Posterior vena cava (tissue), 2 donors: ENCODE measurements at regions not wholly inside any gene's neighbourhood (a gene's known extent, or its start where the extent isn't known, plus 50 kb on each side); places are given as distances from the start of the nearest gene placed in this dataset.
"Not testable (repeated sequence)": the region's sequence is repeated elsewhere in the genome, so short reads cannot be mapped to it uniquely, and the experiment has no call there.

Experiments used
- DNase-seq: peaks from one replicate; pipeline ENCODE4 v3.0.0-alpha.2; 2020; ENCODE audit warnings: low spot score
- intact Hi-C, 2 donors: fragments of 100-400 bp; cut with DNase I; formaldehyde crosslinking; loops; one replicate each; pipeline versions ENCODE4 v1.14.1 to v1.14.2; 2022 to 2023
- donor health status: DM: yes; HTN: yes; CAD: no.
- donor health status: DM: yes; HTN: yes; CAD: no.

DNA sequence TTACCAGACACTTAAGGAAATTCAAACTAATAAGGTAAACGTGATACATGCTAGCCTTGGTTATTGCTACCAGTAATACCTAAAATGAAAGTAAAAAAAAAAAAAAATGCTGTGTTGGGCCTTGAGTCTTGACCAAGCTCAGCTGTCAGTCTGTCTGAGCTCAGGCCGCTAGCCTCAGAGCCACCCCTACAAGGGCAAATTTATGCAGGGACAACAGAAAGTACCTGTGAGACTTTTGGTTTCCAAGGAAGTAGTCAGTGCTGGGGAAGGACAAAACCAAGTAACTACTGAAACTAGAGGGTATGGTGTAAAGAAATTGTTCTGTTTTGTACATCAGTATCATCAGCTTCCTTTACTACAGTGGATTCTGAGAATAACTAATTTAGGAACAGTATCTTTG lies 134.3 kb upstream of the SLITRK5 start:
- DNase-seq: no peak
- intact Hi-C loops: no loop called here

DNA sequence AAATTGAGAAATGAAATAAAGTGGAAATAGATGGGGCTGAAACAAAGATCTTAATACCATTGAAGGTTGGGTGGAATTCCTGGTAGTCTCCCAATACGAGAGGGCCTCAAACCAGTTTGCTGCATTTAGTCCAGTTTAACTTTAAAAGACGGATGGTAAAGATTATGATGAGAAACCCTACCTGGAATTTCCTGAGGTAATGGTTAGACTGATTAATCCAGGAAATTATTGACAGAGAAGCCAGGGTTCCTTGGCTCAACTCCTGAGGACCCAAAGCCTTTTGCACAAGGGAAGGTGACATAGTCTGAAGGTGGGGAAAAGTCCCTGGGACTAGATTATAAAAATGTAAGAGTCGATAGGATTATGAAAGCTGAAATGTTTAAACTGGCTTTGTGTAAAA lies 133.2 kb upstream of the SLITRK5 start:
- no peak for DNase-seq

DNA sequence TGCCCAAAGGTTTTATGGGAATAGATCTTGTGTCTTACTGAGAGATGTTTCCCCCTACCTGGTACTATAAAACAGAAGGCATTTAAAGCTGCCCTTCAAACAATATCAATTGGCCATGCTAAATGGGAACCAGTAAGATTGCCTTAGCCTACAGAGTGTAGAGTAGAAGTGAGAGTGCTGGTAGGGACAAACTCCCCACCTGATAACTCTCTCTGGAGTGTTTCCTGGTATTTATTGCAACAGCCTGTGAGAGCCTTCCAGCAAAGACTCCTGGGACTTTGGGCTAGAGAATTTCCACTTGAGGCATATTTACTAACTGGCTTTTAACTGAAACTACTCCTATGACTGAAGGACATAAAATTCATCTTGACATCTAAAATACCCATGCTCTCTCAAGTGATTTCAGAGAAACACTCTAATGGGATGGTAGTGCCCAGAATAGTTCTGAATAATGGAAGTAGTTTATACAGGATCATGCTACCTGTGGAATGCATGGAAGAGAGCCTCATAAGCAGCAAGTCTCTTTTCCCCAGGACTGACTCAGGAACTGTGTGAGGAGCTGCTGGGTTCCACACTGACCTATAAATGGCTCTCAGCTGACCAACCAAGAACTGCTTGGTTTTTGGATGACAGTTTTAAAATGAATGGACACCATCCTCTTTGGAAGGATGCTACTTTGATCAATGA lies 132.7 kb upstream of the SLITRK5 start:
- no peak for DNase-seq
- intact Hi-C loops: no loop called here

More for the DNA sequence above, 133.2 kb upstream of the SLITRK5 start:
- intact Hi-C loops: no loop called here

DNA sequence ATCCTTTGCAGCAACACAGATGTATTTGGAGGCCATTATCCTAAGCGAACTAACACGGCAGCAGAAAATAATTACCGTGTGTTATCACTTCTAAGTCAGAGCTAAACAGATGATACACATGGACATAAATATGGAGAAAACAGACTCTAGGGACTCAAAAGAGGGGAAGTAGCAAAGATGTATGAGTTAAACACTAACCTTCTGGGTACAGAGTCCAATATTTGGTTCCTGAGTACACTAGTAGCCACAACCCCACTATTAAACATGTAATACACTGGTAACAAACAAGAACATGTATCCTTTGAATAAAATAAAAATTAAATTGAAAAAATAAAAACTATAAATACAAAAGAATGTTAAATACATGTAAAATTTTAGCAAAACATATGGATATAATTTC lies 118.0 kb upstream of the SLITRK5 start:
- no peak for DNase-seq
- intact Hi-C loops: no loop called here

DNA sequence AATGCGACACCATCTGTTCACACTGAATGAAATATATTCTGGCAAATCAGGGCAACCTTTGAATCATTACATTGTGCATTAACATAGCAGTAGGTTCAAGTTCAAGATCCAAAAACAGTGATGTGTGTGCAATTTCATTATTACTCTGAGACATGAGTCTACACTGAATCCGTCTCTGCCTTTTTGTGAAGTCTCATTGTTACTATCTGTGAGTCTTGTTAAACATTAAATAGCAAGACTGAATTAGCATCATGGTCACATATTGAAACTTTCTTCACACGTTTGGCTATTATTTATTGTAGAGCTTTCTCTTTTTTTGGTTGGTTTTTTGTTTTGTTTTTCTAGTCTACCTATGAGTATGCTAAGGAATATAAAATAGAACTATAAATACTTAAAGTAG lies 117.1 kb upstream of the SLITRK5 start:
- DNase-seq: no peak
- intact Hi-C loops: no loop called here

DNA sequence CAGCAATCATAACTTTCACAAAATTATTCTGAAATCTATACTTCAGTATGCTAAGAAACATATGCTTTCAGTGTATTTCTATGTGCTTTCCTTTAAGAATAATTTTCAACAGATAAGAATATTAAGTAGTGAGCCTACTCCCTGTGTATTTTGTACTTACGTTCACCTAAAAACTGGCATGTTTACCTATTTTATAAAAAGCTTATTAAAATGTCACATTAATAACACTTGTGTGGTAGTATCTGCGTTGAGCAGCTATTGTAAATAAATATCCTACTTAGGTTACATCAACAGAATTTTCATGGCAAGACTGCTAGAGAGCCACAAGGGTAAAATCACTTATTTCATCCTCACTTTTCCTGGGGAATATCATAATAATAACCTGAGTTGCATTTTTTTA lies 113.4 kb upstream of the SLITRK5 start:
- no peak for DNase-seq
- intact Hi-C loops: no loop called here

DNA sequence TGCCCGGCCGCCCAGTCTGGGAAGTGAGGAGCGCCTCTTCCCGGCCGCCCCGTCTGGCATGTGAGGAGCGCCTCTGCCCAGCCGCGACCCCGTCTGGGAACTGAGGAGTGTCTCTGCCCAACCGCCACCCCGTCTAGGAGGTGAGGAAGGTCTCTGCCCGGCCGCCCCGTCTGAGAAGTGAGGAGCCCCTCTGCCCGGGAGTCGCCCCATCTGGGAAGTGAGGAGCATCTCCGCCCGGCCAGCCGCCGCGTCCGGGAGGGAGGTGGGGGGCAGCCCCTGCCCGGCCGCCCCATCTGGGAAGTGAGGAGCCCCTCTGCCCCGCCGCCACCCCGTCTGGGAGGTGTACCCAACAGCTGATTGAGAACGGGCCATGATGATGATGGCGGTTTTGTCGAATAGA lies 109.6 kb upstream of the SLITRK5 start:
- DNase-seq: peak; percentile 78
- intact Hi-C loops: not testable (repeated sequence)

DNA sequence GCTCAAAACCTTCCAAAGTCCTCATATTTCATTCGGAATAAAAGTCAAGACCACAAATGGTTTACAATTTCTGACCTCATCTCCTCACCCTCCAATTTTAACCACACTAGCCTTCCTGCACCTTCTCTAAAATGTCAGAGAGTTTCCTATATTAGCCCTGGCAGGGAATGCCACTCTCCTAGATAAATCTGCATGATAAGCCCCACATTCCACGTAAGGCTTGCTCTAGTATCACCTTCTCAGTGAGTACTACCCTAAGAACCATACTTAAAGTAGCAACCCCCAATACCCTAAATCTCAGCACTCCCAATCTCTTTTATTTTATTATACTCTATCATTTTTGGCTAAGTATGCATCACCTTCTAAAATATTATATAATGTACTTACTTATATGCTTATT lies 100.5 kb upstream of the SLITRK5 start:
- intact Hi-C loops: no loop called here

DNA sequence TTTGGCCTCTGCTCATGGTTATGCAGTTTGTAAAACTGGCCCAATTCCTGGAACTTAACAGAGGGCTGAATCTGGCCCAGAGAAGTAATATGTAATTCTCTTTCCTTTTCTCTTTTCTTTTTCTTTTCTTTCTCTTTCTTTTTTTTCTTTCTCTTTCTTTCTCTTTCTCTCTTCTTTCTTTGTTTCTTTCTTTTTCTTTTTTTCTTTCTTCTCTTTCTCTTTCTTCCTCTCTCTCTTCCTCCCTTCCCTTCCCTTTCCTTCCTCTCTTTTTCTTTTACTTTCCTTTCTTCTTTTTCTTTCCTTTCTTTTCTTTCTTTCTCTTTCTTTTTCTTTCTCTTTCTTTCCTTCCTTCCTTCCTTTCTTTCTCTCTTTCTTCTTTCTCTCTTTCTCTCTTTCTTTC lies 88.8 kb upstream of the SLITRK5 start:
- intact Hi-C loops: no loop called here
- DNase-seq: no peak

More for the DNA sequence above, 100.5 kb upstream of the SLITRK5 start:
- no peak for DNase-seq

DNA sequence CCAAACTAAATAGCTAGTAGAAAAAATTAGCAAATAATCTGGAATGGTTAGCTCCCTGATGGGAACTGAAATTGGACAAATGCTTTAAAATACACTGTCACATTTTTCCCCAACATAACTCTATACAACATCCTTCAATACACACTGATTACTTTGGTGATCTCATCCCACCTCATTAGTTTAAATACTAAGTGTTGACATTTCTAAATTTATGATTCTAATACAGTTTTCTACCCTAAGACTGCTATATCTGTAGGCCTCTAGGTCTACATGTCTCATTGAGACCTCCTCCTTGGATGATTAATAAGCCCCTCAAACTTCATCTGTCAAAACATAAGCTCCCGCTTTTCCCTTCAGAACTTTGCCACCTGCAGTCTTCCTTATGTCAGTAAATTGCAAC lies 80.7 kb upstream of the SLITRK5 start:
- no peak for DNase-seq
- intact Hi-C loops: no loop called here

DNA sequence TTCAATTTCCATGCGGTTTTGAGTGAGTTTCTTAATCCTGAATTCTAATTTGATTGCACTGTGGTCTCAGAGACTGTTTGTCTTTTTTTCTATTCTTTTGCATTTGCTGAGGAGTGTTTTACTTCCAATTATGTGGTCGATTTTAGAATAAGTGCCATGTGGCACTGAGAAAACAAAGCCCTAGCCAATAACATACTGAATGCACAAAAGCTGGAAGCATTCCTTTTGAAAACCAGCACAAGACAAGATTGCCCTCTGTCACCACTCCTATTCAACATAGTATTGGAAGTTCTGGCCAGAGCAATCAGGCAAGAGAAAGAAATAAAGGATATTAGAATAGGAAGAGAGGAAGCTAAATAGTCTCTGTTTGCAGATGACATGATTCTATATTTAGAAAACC lies 66.7 kb upstream of the SLITRK5 start:
- intact Hi-C loops, DNase-seq: not testable (repeated sequence)

DNA sequence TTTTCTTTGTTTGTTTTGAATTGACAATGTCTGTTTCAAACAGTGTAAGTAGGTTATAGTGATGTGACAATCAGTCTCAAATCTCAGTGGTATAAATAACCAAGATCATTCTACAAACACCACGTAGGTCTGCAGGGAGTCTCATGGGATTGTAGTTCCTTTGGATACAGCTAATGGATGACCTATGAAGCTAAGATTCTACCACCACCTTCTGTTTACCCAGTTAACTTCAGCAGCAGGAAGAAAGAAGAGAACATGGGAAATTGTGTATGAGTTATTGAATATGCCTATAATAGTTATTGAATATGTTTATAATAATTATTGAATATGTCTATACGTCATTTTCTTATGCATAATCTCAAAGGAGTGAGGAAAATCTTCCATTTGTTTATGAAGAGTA lies 63.9 kb upstream of the SLITRK5 start:
- no peak for DNase-seq
- intact Hi-C loops: no loop called here

DNA sequence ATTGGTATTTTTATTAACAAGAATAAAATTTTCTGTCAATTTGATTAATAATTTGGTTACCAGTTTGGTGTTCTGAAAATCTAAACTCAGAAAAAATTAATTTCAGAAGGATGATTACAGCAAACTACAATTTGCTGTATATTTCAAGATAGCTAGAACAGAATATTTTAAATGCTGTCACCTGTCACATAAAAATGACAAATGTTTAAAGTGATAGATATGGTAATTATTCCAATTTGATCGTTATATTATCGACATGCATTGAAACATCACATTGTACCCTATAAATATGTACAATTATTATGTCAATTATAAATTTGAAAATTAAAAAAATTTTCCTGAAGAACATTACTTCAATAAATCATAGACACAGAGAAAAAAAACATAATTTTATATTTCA lies 56.9 kb upstream of the SLITRK5 start:
- intact Hi-C loops: no loop called here
- DNase-seq: no peak
